K562 (cell line): ENCODE measurements at regions not wholly inside any gene's neighbourhood (a gene's known extent, or its start where the extent isn't known, plus 50 kb on each side); places are given as distances from the start of the nearest gene placed in this dataset.

Source experiments
- ATAC-seq: fragments of 200-7000 bp; cut with Tn5 transposase; 3 replicates; pipeline ENCODE4 v1.9.1; 2020; ENCODE audit warnings: moderate library complexity
- BruUV-seq: library from RNA; stranded (reverse); fragments of 400-500 nt; replicated peaks from 2 replicates; lab custom pipeline; 2021; lab: Mats Ljungman, UMichigan
- CTCF ChIA-PET: fragments of 300-600 bp; formaldehyde crosslinking; extraction: SDS; loops from one replicate; lab custom pipeline; 2021; ENCODE audit warnings: low intra/inter-chr PET ratio; lab: Yijun Ruan, JAX
- POLR2A ChIA-PET: fragments of 300-600, 350-650 bp; sonication (Branson Sonifier 250); formaldehyde crosslinking; extraction: SDS; loops from one replicate; lab custom pipeline; 2021; ENCODE audit warnings: antibody characterized with exemption, inconsistent platforms; lab: Yijun Ruan, JAX
- DNase-seq, 4 experiments: peaks; one replicate each; pipeline versions ENCODE4 v3.0.0 to v3.0.0-alpha.2; 2011 to 2018; ENCODE audit warnings: low spot score in 3 of 4, mixed read lengths in 3 of 4; ENCODE audit errors: extremely low read depth in 1 of 4
- FAIRE-seq: peaks from 2 replicates; lab custom pipeline; 2011; peaks lifted over from hg19 to GRCh38; lab: Jason Lieb, UNC
- H2AFZ ChIP-seq: 2 replicates; pipeline ENCODE4 v1.6.0; 2011; ENCODE audit warnings: low read depth, low read length, control low read depth, inconsistent platforms
- H3K27ac ChIP-seq: fragments of 200-600 bp; 3 replicates; pipeline ENCODE4 v1.8.0; 2011; ENCODE audit warnings: low read depth, mild to moderate bottlenecking, control low read depth, inconsistent platforms, low read length, moderate library complexity, mixed read lengths; ENCODE audit errors: extremely low read depth
- H3K27me3 ChIP-seq, 2 experiments: fragments of 300-600 bp in 1 of 2; 2 replicates in 1 of 2; 3 replicates in 1 of 2; pipeline versions ENCODE4 v1.6.0 to v1.8.0; 2011; ENCODE audit warnings: inconsistent platforms in 2 of 2, low read length in 2 of 2, mild to moderate bottlenecking in 1 of 2, mixed read lengths in 1 of 2, moderate library complexity in 1 of 2; ENCODE audit not compliant: control insufficient read depth in 2 of 2, insufficient read depth in 2 of 2
- H3K36me3 ChIP-seq: fragments of 300-600 bp; 3 replicates; pipeline ENCODE4 v1.8.0; 2011; ENCODE audit warnings: mild to moderate bottlenecking, low read length, inconsistent platforms; ENCODE audit not compliant: control insufficient read depth, insufficient read depth
- H3K4me1 ChIP-seq, 2 experiments: fragments of 200-600 bp in 1 of 2; replicated peaks in 1 of 2; 2 replicates in 1 of 2; 3 replicates in 1 of 2; pipeline versions ENCODE4 v1.5.1 to v1.8.0; 2011; ENCODE audit warnings: inconsistent platforms in 2 of 2, low read length in 2 of 2, mild to moderate bottlenecking in 1 of 2, mixed read lengths in 1 of 2, moderate library complexity in 1 of 2; ENCODE audit not compliant: control insufficient read depth in 2 of 2, insufficient read depth in 2 of 2
- H3K4me2 ChIP-seq: 2 replicates; pipeline ENCODE4 v1.6.1; 2011; ENCODE audit warnings: low read length, control low read depth, inconsistent platforms, mixed read lengths; ENCODE audit not compliant: insufficient read depth
- H3K4me3 ChIP-seq: fragments of 200-600 bp; sonication (generic), shearing (Covaris generic); 2 replicates; pipeline ENCODE4 v1.5.1; 2016; ENCODE audit warnings: control low read depth, inconsistent platforms
- H3K79me2 ChIP-seq: fragments of 200-600 bp; 3 replicates; pipeline ENCODE4 v1.8.0; 2011; ENCODE audit warnings: low read length, inconsistent platforms; ENCODE audit not compliant: control insufficient read depth, insufficient read depth
- H3K9ac ChIP-seq, 2 experiments: 2 replicates each; pipeline versions ENCODE4 v1.6.0 to v1.6.1; 2011; ENCODE audit warnings: low read depth in 2 of 2, low read length in 2 of 2, control low read depth in 1 of 2, inconsistent platforms in 1 of 2, mild to moderate bottlenecking in 1 of 2, mixed read lengths in 1 of 2; ENCODE audit not compliant: insufficient read depth in 1 of 2
- H3K9me1 ChIP-seq: one replicate; pipeline ENCODE4 v1.6.0; 2011; ENCODE audit warnings: inconsistent platforms, mild to moderate bottlenecking, low read length, moderate library complexity; ENCODE audit not compliant: control insufficient read depth, insufficient read depth
- H3K9me3 ChIP-seq: replicated peaks from 2 replicates; pipeline ENCODE4 v1.5.1; 2011; ENCODE audit warnings: low read depth, low read length, inconsistent platforms; ENCODE audit not compliant: control insufficient read depth, insufficient read depth
- H4K20me1 ChIP-seq: replicated peaks from 2 replicates; pipeline ENCODE4 v1.6.1; 2011; ENCODE audit warnings: low read length, inconsistent platforms, mixed read lengths; ENCODE audit not compliant: control insufficient read depth, insufficient read depth
- BCL6 ChIP-seq: fragments of 250-450 bp; sonication (Bioruptor Pico); IDR thresholded peaks from 2 replicates; pipeline ENCODE4 v1.4.0; 2020
- BHLHE40 ChIP-seq: IDR thresholded peaks from 2 replicates; pipeline ENCODE4 v1.6.1; 2011; ENCODE audit warnings: low read length, improper control_type of control experiment
- CSDE1 ChIP-seq, 2 experiments: fragments of 450-650 bp; IDR thresholded peaks; 2 replicates each; pipeline ENCODE4 v1.6.1; 2016; ENCODE audit warnings: mild to moderate bottlenecking in 1 of 2
- MTA1 ChIP-seq: fragments of 450-650 bp; IDR thresholded peaks from 2 replicates; pipeline ENCODE4 v1.6.1; 2017; ENCODE audit warnings: borderline replicate concordance
- PHF8 ChIP-seq: fragments of 200-600 bp; sonication (generic); IDR thresholded peaks from 2 replicates; pipeline ENCODE4 v1.6.1; 2012; ENCODE audit warnings: mixed run types, mild to moderate bottlenecking, inconsistent platforms, low read length, moderate library complexity, borderline replicate concordance
- SMARCB1 ChIP-seq: IDR thresholded peaks from 2 replicates; pipeline ENCODE4 v1.6.1; 2011; ENCODE audit warnings: improper control_type of control experiment, low read depth; ENCODE audit not compliant: insufficient read length
- TAF9B ChIP-seq: fragments of 450-650 bp; IDR thresholded peaks from 2 replicates; pipeline ENCODE4 v1.6.1; 2018; ENCODE audit warnings: mild to moderate bottlenecking; ENCODE audit not compliant: partially characterized antibody
- TSC22D4 ChIP-seq: fragments of 450-650 bp; IDR thresholded peaks from 2 replicates; pipeline ENCODE4 v1.6.1; 2016; ENCODE audit warnings: missing genetic modification characterization, missing biosample characterization, control low read depth
- ZFP30 ChIP-seq: fragments of 250-450 bp; sonication (Bioruptor Pico); IDR thresholded peaks from 2 replicates; pipeline ENCODE4 v1.8.0; 2022; ENCODE audit warnings: moderate library complexity, mild to moderate bottlenecking, inconsistent platforms, borderline replicate concordance
- ZNF175 ChIP-seq: fragments of 200-800 bp; sonication (Bioruptor generic); IDR thresholded peaks from 2 replicates; pipeline ENCODE4 v1.6.1; 2016; ENCODE audit warnings: low read depth, mild to moderate bottlenecking, missing genetic modification characterization, missing compliant biosample characterization
- ZNF583 ChIP-seq: fragments of 250-450 bp; sonication (Bioruptor Pico); IDR thresholded peaks from 2 replicates; pipeline ENCODE4 v1.4.0; 2020
- WGBS: fragments of 100-300 bp; shearing (Covaris generic); methylation state at CpG from one replicate; pipeline ENCODE4 v1.1.6; 2016; ENCODE audit warnings: low coverage, mixed read lengths; ENCODE audit not compliant: insufficient coverage; ENCODE audit errors: missing lambda C conversion rate; 5-methylcytosine and 5-hydroxymethylcytosine counted together
- in situ Hi-C: fragments of 300-500 bp; cut with MboI; formaldehyde crosslinking; loops from 4 replicates; pipeline ENCODE4 v1.15.0; 2018; ENCODE audit warnings: inconsistent platforms, mixed read lengths
- intact Hi-C: fragments of 100-400 bp; cut with micrococcal nuclease; formaldehyde crosslinking; loops from 2 replicates; pipeline ENCODE4 v1.14.2; 2022
- TF ChIP-seq, protein P1 (sequence below): fragments of 450-650 bp; IDR thresholded peaks from 2 replicates; pipeline ENCODE4 v1.6.1; 2016; ENCODE audit warnings: low read depth, mild to moderate bottlenecking, moderate library complexity
- TF ChIP-seq, protein P2 (sequence below), 2 experiments: fragments of 450-650 bp; IDR thresholded peaks; 2 replicates each; pipeline ENCODE4 v1.6.1; 2016; ENCODE audit warnings: mild to moderate bottlenecking in 2 of 2, borderline replicate concordance in 1 of 2, low read depth in 1 of 2, moderate library complexity in 1 of 2

DNA sequence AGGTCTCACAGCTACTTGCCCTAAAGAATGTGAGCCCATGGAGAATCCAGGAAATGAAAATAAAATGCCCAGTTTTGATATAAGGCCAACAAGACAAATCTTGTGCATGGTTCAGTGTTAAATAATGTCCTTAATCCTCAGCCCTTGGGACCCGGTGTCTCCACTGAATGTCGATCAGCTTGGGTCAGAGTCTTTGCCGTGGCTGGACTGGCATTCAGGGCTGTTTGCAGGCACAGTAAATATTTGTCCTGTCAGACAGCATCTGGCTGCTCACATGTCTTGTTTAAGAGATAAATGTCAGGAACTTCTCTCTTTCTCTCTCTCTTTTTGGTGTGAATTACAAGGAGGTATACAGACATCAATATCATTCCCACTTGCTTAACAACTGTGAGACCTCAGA lies 452.5 kb downstream of the FUT8 start:
- H3K4me1 ChIP-seq: no peaks in the 10 kb centered on the region
- TF ChIP-seq, protein P1, sequence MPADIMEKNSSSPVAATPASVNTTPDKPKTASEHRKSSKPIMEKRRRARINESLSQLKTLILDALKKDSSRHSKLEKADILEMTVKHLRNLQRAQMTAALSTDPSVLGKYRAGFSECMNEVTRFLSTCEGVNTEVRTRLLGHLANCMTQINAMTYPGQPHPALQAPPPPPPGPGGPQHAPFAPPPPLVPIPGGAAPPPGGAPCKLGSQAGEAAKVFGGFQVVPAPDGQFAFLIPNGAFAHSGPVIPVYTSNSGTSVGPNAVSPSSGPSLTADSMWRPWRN: no peak
- no peak for TF ChIP-seq ZFP30 (CRISPR knock-in tag)
- no peak for TF ChIP-seq TAF9B
- no peak for TF ChIP-seq BCL6 (CRISPR knock-in tag)
- no peak for TF ChIP-seq CSDE1 (IDR thresholded peaks at IDR 0.05)
- no peak for TF ChIP-seq MTA1
- TF ChIP-seq, protein P2, sequence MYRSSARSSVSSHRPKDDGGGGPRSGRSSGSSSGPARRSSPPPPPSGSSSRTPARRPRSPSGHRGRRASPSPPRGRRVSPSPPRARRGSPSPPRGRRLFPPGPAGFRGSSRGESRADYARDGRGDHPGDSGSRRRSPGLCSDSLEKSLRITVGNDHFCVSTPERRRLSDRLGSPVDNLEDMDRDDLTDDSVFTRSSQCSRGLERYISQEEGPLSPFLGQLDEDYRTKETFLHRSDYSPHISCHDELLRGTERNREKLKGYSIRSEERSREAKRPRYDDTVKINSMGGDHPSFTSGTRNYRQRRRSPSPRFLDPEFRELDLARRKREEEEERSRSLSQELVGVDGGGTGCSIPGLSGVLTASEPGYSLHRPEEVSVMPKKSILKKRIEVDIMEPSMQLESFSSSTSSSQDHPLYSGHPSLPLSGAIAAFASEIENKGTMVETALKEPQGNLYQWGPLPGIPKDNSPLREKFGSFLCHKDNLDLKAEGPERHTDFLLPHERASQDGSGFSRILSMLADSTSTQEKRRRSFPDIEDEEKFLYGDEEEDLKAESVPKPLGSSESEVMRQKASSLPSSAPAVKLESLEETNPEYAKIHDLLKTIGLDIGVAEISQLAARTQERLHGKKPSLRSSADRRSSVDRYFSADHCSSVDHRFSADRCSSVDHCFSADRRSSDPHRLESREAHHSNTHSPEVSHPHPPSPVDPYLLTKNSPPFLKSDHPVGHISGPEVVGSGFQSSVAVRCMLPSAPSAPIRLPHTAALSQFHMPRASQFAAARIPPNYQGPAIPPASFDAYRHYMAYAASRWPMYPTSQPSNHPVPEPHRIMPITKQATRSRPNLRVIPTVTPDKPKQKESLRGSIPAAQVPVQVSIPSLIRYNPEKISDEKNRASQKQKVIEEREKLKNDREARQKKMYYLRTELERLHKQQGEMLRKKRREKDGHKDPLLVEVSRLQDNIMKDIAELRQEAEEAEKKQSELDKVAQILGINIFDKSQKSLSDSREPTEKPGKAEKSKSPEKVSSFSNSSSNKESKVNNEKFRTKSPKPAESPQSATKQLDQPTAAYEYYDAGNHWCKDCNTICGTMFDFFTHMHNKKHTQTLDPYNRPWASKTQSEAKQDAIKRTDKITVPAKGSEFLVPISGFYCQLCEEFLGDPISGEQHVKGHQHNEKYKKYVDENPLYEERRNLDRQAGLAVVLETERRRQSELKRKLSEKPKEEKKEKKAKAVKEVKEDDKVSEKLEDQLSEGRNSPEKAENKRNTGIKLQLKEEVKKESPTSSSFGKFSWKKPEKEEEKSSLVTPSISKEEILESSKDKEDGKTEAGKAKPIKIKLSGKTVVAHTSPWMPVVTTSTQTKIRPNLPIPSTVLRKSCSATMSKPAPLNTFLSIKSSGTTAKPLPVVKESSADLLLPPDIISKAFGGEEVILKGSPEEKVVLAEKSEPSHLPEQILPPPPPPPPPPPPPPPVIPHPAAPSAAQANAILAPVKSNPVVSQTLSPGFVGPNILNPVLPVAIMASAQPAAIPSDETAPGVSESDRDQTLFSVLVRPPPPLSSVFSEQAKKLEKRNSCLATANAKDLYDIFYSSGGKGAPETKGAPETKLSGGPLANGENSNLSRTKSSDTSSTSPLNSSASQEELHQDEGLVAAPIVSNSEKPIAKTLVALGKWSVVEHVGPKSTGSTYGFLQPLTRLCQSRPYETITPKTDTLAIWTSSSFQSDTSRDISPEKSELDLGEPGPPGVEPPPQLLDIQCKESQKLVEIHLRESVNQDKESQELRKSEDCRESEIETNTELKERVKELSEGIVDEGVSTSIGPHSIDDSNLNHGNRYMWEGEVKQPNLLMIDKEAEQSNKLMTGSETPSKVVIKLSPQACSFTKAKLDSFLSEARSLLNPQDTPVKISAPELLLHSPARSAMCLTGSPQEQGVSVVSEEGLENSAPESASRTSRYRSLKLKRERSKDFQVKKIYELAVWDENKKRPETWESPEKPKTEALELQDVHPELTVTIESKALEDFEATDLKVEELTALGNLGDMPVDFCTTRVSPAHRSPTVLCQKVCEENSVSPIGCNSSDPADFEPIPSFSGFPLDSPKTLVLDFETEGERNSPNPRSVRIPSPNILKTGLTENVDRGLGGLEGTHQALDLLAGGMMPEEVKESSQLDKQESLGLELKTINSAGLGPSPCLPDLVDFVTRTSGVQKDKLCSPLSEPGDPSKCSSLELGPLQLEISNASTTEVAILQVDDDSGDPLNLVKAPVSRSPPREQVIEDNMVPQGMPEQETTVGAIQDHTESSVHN (IDR thresholded peaks at IDR 0.05; ENCODE audit: borderline replicate concordance in 1 of 2, low read depth in 1 of 2): no peak
- no peak for TF ChIP-seq TSC22D4 (tag)
- TF ChIP-seq ZNF583: no peak
- no peak for TF ChIP-seq ZNF175 (CRISPR knock-in tag)
- TF ChIP-seq PHF8: no peak
- no peak for TF ChIP-seq BHLHE40
- no peak for TF ChIP-seq SMARCB1

More for the DNA sequence above, 452.5 kb downstream of the FUT8 start:
- FAIRE-seq (no peak), ATAC-seq (no peak), DNase-seq (no peak)
- ChIA-PET CTCF (no interaction called here), POLR2A (no interaction called here)
- intact Hi-C loops (no loop called here), in situ Hi-C loops (no loop called here)
- Histone ChIP-seq H2AFZ (no peak overlapping the region), H3K9me1 (no peaks in the 10 kb centered on the region), H4K20me1 (no peaks in the 10 kb centered on the region), H3K36me3 (no peaks in the 10 kb centered on the region), H3K9me3 (no peaks in the 10 kb centered on the region), H3K4me3 (no peak overlapping the region), H3K27ac (no peak overlapping the region), H3K27me3 (no peaks in the 10 kb centered on the region), H3K9ac (no peak overlapping the region), H3K79me2 (no peaks in the 10 kb centered on the region), H3K4me2 (no peak overlapping the region)
- no TSS peak for BruUV-seq
- WGBS: 3% methylated on average over 3 of the region's 3 CpGs
